Ovary (tissue), 3 donors: ENCODE measurements at regions not wholly inside any gene's neighbourhood (a gene's known extent, or its start where the extent isn't known, plus 50 kb on each side); places are given as distances from the start of the nearest gene placed in this dataset.

ENCODE experiments used
- EP300 ChIP-seq: sonication (generic); formaldehyde crosslinking; IDR thresholded peaks from one replicate; pipeline ENCODE4 v1.6.1; 2017; ENCODE audit warnings: antibody characterized with exemption
- TF ChIP-seq, protein P1 (sequence below), 3 donors: fragments of 450-650 bp in 2 of 3; fragments of 200-600 bp in 1 of 3; IDR thresholded peaks; one replicate each; pipeline versions ENCODE4 v1.5.1 to v1.8.0; 2016 to 2022; ENCODE audit warnings: antibody characterized with exemption in 3 of 3, mild to moderate bottlenecking in 1 of 3
- donor health status: DM: no; HTN: no; CAD: no.

DNA sequence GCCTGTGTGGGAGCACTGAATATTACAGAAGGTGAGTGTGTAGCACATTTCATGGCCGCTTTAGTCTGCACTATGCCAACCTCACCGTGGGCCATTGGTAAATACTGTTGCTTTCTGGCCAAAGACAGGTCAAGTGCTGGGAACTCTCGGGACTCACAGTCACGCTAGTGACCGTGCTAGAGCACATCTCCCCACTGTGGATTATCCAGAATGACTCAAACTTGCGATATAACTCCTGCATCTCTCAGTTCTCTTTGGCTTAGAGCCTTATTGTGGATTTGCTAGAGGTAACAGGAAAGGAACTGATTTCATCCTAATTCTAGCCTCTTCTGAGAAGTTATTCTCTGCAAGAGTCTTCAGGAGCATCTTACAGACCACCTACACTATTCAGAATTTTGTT lies 86.5 kb downstream of the DAD1 start:
- TF ChIP-seq, protein P1, sequence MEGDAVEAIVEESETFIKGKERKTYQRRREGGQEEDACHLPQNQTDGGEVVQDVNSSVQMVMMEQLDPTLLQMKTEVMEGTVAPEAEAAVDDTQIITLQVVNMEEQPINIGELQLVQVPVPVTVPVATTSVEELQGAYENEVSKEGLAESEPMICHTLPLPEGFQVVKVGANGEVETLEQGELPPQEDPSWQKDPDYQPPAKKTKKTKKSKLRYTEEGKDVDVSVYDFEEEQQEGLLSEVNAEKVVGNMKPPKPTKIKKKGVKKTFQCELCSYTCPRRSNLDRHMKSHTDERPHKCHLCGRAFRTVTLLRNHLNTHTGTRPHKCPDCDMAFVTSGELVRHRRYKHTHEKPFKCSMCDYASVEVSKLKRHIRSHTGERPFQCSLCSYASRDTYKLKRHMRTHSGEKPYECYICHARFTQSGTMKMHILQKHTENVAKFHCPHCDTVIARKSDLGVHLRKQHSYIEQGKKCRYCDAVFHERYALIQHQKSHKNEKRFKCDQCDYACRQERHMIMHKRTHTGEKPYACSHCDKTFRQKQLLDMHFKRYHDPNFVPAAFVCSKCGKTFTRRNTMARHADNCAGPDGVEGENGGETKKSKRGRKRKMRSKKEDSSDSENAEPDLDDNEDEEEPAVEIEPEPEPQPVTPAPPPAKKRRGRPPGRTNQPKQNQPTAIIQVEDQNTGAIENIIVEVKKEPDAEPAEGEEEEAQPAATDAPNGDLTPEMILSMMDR (IDR thresholded peaks at IDR 0.05), result no peak
- TF ChIP-seq EP300, result no peak
